Suprapubic skin (tissue), 3 donors: ENCODE measurements at regions not wholly inside any gene's neighbourhood (a gene's known extent, or its start where the extent isn't known, plus 50 kb on each side); places are given as distances from the start of the nearest gene placed in this dataset.

Experiments used
- CTCF ChIP-seq, 2 donors: fragments of 200-600 bp in 1 of 2; fragments of 450-650 bp in 1 of 2; sonication (generic) in 1 of 2; IDR thresholded peaks; one replicate each; pipeline ENCODE4 v1.5.1; 2016 to 2019; ENCODE audit warnings: antibody characterized with exemption in 2 of 2, mild to moderate bottlenecking in 1 of 2, moderate library complexity in 1 of 2
- POLR2AphosphoS5 ChIP-seq, 3 donors: sonication (generic); formaldehyde crosslinking; IDR thresholded peaks; one replicate each; pipeline ENCODE4 v1.6.1; 2017; ENCODE audit warnings: antibody characterized with exemption in 3 of 3

GRCh38 chr3:130825762-130826299 is 68.1 kb upstream of the ATP2C1 start:
- no peak for TF ChIP-seq CTCF (IDR thresholded peaks at IDR 0.05)
- no peak for TF ChIP-seq POLR2AphosphoS5 (IDR thresholded peaks at IDR 0.05)
